Adrenal gland (tissue), 5 donors: ENCODE measurements at regions not wholly inside any gene's neighbourhood (a gene's known extent, or its start where the extent isn't known, plus 50 kb on each side); places are given as distances from the start of the nearest gene placed in this dataset.

ENCODE experiments used
- POLR2A ChIP-seq, 2 donors: fragments of 450-650 bp; IDR thresholded peaks; one replicate each; pipeline ENCODE4 v1.6.1; 2017; ENCODE audit warnings: antibody characterized with exemption in 2 of 2, mild to moderate bottlenecking in 2 of 2, moderate library complexity in 1 of 2
- TF ChIP-seq, protein P1 (sequence below), 6 experiments: fragments of 450-650 bp in 4 of 6; fragments of 200-600 bp in 2 of 6; sonication (generic) in 1 of 6; IDR thresholded peaks; 1 replicate in 5 of 6; 2 replicates in 1 of 6; pipeline versions ENCODE4 v1.5.1 to v1.8.0; 2016 to 2021; ENCODE audit warnings: antibody characterized with exemption in 6 of 6, mild to moderate bottlenecking in 2 of 6, moderate library complexity in 1 of 6
- donor health status: DM: no; HTN: no; CAD: no.

GRCh38 chr13:22703601-22704209 is 477.1 kb upstream of the SGCG start:
- TF ChIP-seq, protein P1, sequence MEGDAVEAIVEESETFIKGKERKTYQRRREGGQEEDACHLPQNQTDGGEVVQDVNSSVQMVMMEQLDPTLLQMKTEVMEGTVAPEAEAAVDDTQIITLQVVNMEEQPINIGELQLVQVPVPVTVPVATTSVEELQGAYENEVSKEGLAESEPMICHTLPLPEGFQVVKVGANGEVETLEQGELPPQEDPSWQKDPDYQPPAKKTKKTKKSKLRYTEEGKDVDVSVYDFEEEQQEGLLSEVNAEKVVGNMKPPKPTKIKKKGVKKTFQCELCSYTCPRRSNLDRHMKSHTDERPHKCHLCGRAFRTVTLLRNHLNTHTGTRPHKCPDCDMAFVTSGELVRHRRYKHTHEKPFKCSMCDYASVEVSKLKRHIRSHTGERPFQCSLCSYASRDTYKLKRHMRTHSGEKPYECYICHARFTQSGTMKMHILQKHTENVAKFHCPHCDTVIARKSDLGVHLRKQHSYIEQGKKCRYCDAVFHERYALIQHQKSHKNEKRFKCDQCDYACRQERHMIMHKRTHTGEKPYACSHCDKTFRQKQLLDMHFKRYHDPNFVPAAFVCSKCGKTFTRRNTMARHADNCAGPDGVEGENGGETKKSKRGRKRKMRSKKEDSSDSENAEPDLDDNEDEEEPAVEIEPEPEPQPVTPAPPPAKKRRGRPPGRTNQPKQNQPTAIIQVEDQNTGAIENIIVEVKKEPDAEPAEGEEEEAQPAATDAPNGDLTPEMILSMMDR (IDR thresholded peaks at IDR 0.05): no peak
- TF ChIP-seq POLR2A (IDR thresholded peaks at IDR 0.05): no peak
